ENCODE measurements at regions not wholly inside any gene's neighbourhood (a gene's known extent, or its start where the extent isn't known, plus 50 kb on each side); places are given as distances from the start of the nearest gene placed in this dataset.

DNA sequence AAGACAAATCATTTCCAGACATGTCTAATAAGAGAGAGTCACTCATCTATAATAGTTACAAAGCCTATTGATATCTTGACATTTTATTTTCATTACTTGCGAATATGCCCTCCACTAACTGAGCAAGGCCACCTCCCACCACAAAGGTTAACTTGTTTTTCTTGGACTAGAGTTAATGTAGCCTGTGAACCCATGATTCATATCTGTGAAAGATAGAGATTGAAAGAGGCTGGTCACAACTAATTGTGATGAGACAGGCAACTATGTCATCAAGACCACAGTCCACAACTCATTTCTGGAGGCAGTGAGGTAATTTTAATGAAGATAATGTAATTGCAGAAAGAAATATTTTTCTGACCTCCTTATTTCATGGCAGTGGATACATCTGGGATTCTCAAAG, 491.8 kb upstream of the TPK1 start:
- TF ChIP-seq, protein P1, sequence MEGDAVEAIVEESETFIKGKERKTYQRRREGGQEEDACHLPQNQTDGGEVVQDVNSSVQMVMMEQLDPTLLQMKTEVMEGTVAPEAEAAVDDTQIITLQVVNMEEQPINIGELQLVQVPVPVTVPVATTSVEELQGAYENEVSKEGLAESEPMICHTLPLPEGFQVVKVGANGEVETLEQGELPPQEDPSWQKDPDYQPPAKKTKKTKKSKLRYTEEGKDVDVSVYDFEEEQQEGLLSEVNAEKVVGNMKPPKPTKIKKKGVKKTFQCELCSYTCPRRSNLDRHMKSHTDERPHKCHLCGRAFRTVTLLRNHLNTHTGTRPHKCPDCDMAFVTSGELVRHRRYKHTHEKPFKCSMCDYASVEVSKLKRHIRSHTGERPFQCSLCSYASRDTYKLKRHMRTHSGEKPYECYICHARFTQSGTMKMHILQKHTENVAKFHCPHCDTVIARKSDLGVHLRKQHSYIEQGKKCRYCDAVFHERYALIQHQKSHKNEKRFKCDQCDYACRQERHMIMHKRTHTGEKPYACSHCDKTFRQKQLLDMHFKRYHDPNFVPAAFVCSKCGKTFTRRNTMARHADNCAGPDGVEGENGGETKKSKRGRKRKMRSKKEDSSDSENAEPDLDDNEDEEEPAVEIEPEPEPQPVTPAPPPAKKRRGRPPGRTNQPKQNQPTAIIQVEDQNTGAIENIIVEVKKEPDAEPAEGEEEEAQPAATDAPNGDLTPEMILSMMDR (IDR thresholded peaks at IDR 0.05; ENCODE audit: control extremely low read depth in 1 of 3, insufficient read depth in 1 of 3, low read depth in 1 of 3, low read length in 3 of 3), result no peak
- TF ChIP-seq GABPA (IDR thresholded peaks at IDR 0.05; ENCODE audit: borderline replicate concordance, insufficient read depth, low read length) (no peak), YY1 (IDR thresholded peaks at IDR 0.05; ENCODE audit: low read depth, low read length) (no peak), JUND (IDR thresholded peaks at IDR 0.05; ENCODE audit: low read length) (no peak), POLR2AphosphoS5 (IDR thresholded peaks at IDR 0.05; ENCODE audit: low read depth, low read length) (no peak), POU5F1 (IDR thresholded peaks at IDR 0.05; ENCODE audit: low read depth, low read length) (no peak), TCF12 (IDR thresholded peaks at IDR 0.05; ENCODE audit: low read depth, low read length) (no peak), KDM5A (IDR thresholded peaks at IDR 0.05; ENCODE audit: low read length) (no peak), POLR2A (IDR thresholded peaks at IDR 0.05; ENCODE audit: control extremely low read depth in 1 of 2, low read depth in 2 of 2, low read length in 2 of 2) (no peak), ASH2L (IDR thresholded peaks at IDR 0.05; ENCODE audit: low read length) (no peak)
- TF ChIP-seq, protein P2, sequence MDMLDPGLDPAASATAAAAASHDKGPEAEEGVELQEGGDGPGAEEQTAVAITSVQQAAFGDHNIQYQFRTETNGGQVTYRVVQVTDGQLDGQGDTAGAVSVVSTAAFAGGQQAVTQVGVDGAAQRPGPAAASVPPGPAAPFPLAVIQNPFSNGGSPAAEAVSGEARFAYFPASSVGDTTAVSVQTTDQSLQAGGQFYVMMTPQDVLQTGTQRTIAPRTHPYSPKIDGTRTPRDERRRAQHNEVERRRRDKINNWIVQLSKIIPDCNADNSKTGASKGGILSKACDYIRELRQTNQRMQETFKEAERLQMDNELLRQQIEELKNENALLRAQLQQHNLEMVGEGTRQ (IDR thresholded peaks at IDR 0.05; ENCODE audit: low read length), result no peak
